GM12878 (cell line): ENCODE measurements at regions not wholly inside any gene's neighbourhood (a gene's known extent, or its start where the extent isn't known, plus 50 kb on each side); places are given as distances from the start of the nearest gene placed in this dataset.

Experiments used
- ATAC-seq: fragments of 200-7000 bp; cut with Tn5 transposase; 3 replicates; pipeline ENCODE4 v1.9.1; 2020; ENCODE audit warnings: mild to moderate bottlenecking, moderate library complexity
- BruUV-seq: library from RNA; stranded (reverse); fragments of 400-500 nt; replicated peaks from 2 replicates; lab custom pipeline; 2021; lab: Mats Ljungman, UMichigan
- CTCF ChIA-PET: fragments of 300-600 bp; sonication (Branson Sonifier 250); formaldehyde crosslinking; extraction: SDS; loops from one replicate; lab custom pipeline; 2021; ENCODE audit warnings: inconsistent platforms; lab: Yijun Ruan, JAX
- POLR2A ChIA-PET: fragments of 350-600 bp; formaldehyde crosslinking; extraction: SDS; loops from one replicate; lab custom pipeline; 2021; ENCODE audit warnings: inconsistent platforms; lab: Charles Lee
- RAD21 ChIA-PET: fragments of 300-600 bp; sonication (Branson Sonifier 250); formaldehyde crosslinking; loops from one replicate; lab custom pipeline; 2023; ENCODE audit warnings: antibody characterized with exemption; ENCODE audit not compliant: unreplicated experiment; lab: Charles Lee
- SMC1A ChIA-PET: fragments of 300-600 bp; sonication (Branson Sonifier 250); formaldehyde crosslinking; loops from one replicate; lab custom pipeline; 2023; ENCODE audit not compliant: unreplicated experiment, uncharacterized antibody; lab: Charles Lee
- DNase-seq: peaks from one replicate; pipeline ENCODE4 v3.0.0-alpha.2; 2011; ENCODE audit warnings: low read depth, low spot score
- FAIRE-seq: peaks from 3 replicates; lab custom pipeline; 2011; peaks lifted over from hg19 to GRCh38; lab: Jason Lieb, UNC
- H2AFZ ChIP-seq: 2 replicates; pipeline ENCODE4 v1.6.0; 2011; ENCODE audit warnings: low read depth, low read length, control low read depth; ENCODE audit not compliant: control insufficient read depth
- H3K27ac ChIP-seq: 2 replicates; pipeline ENCODE4 v1.5.1; 2011; ENCODE audit warnings: control low read depth; ENCODE audit not compliant: control insufficient read depth, insufficient read depth
- H3K27me3 ChIP-seq, 2 experiments: replicated peaks in 1 of 2; 2 replicates each; pipeline versions ENCODE4 v1.6.0 to v1.6.1; 2011; ENCODE audit warnings: low read length in 1 of 2; ENCODE audit not compliant: control insufficient read depth in 2 of 2, insufficient read depth in 2 of 2
- H3K36me3 ChIP-seq, 2 experiments: 2 replicates each; pipeline ENCODE4 v1.5.1; 2011; ENCODE audit warnings: low read length in 1 of 2; ENCODE audit not compliant: control insufficient read depth in 2 of 2, insufficient read depth in 2 of 2
- H3K4me1 ChIP-seq: 2 replicates; pipeline ENCODE4 v1.6.1; 2011; ENCODE audit warnings: mild to moderate bottlenecking, low read length, moderate library complexity, mixed read lengths; ENCODE audit not compliant: control insufficient read depth, insufficient read depth
- H3K4me2 ChIP-seq: 2 replicates; pipeline ENCODE4 v1.6.0; 2011; ENCODE audit warnings: control low read depth; ENCODE audit not compliant: control insufficient read depth, insufficient read depth
- H3K4me3 ChIP-seq: fragments of 200-600 bp; sonication (generic); 2 replicates; pipeline ENCODE4 v1.5.1; 2016
- H3K79me2 ChIP-seq: 2 replicates; pipeline ENCODE4 v1.6.0; 2011; ENCODE audit warnings: low read length; ENCODE audit not compliant: control insufficient read depth, insufficient read depth
- H3K9ac ChIP-seq: 2 replicates; pipeline ENCODE4 v1.8.0; 2011; ENCODE audit warnings: low read length, control low read depth, mixed read lengths; ENCODE audit not compliant: control insufficient read depth, insufficient read depth
- H3K9me3 ChIP-seq: replicated peaks from 3 replicates; pipeline ENCODE4 v1.5.1; 2011; ENCODE audit warnings: mild to moderate bottlenecking, low read length; ENCODE audit not compliant: control insufficient read depth, insufficient read depth
- H4K20me1 ChIP-seq: 2 replicates; pipeline ENCODE4 v1.6.0; 2011; ENCODE audit not compliant: control insufficient read depth, insufficient read depth
- CBFB ChIP-seq: IDR thresholded peaks from 2 replicates; pipeline ENCODE4 v1.6.1; 2016; ENCODE audit warnings: antibody characterized with exemption, low read depth
- EP300 ChIP-seq, 2 experiments: fragments of 150-350 bp in 1 of 2; IDR thresholded peaks; 2 replicates each; pipeline ENCODE4 v1.6.1; 2011 to 2012; ENCODE audit warnings: low read depth in 2 of 2, low read length in 2 of 2, borderline replicate concordance in 1 of 2, improper control_type of control experiment in 1 of 2, inconsistent platforms in 1 of 2; ENCODE audit not compliant: control insufficient read depth in 1 of 2
- ETV6 ChIP-seq, 2 experiments: fragments of 450-650 bp in 1 of 2; IDR thresholded peaks in 1 of 2; conservative IDR thresholded peaks in 1 of 2; 2 replicates each; pipeline ENCODE4 v1.6.1; 2014; ENCODE audit warnings: antibody characterized with exemption in 1 of 2, borderline replicate concordance in 1 of 2, low read depth in 1 of 2, mild to moderate bottlenecking in 1 of 2, moderate library complexity in 1 of 2
- FOS ChIP-seq: IDR thresholded peaks from 3 replicates; pipeline ENCODE4 v1.6.1; 2011; ENCODE audit warnings: borderline replicate concordance; ENCODE audit not compliant: insufficient read length; ENCODE audit errors: extremely low read depth
- FOXM1 ChIP-seq: IDR thresholded peaks from 2 replicates; pipeline ENCODE4 v1.6.1; 2012; ENCODE audit warnings: low read depth, mild to moderate bottlenecking, inconsistent platforms, low read length, moderate library complexity
- MEF2B ChIP-seq: fragments of 450-650 bp; IDR thresholded peaks from 2 replicates; pipeline ENCODE4 v1.6.1; 2018; ENCODE audit warnings: mild to moderate bottlenecking, moderate library complexity; ENCODE audit not compliant: partially characterized antibody, poor library complexity, severe bottlenecking
- MXI1 ChIP-seq: fragments of 150-350 bp; IDR thresholded peaks from 2 replicates; pipeline ENCODE4 v1.6.1; 2011; ENCODE audit warnings: low read depth, mild to moderate bottlenecking, inconsistent platforms, low read length, improper control_type of control experiment
- NFXL1 ChIP-seq: fragments of 450-650 bp; IDR thresholded peaks from 2 replicates; pipeline ENCODE4 v1.6.1; 2017; ENCODE audit warnings: antibody characterized with exemption, mild to moderate bottlenecking, borderline replicate concordance
- SP1 ChIP-seq: IDR thresholded peaks from one replicate; pipeline ENCODE4 v1.6.1; 2011; ENCODE audit warnings: low read depth, low read length
- YY1 ChIP-seq: IDR thresholded peaks from 2 replicates; pipeline ENCODE4 v1.6.1; 2011; ENCODE audit warnings: low read depth, mild to moderate bottlenecking, low read length
- ZBED1 ChIP-seq: IDR thresholded peaks from 2 replicates; pipeline ENCODE4 v1.6.1; 2016; ENCODE audit warnings: borderline replicate concordance
- ZBTB40 ChIP-seq: fragments of 450-650 bp; IDR thresholded peaks from 2 replicates; pipeline ENCODE4 v1.6.1; 2016; ENCODE audit warnings: mild to moderate bottlenecking, moderate library complexity, borderline replicate concordance
- ZNF207 ChIP-seq: fragments of 450-650 bp; IDR thresholded peaks from 2 replicates; pipeline ENCODE4 v1.6.1; 2014; ENCODE audit warnings: antibody characterized with exemption, mild to moderate bottlenecking, borderline replicate concordance
- WGBS: methylation state at CpG from one replicate; pipeline ENCODE4 v1.1.6; 2016; ENCODE audit warnings: low lambda C conversion rate; ENCODE audit not compliant: insufficient replicate concordance, insufficient coverage; ENCODE audit errors: missing lambda C conversion rate; 5-methylcytosine and 5-hydroxymethylcytosine counted together
- in situ Hi-C: fragments of 300-500 bp; cut with MboI; formaldehyde crosslinking; loops from 9 replicates; pipeline ENCODE4 v1.14.3; 2018; ENCODE audit warnings: mixed read lengths
- intact Hi-C: fragments of 100-400 bp; cut with micrococcal nuclease; formaldehyde crosslinking; loops from one replicate; pipeline ENCODE4 v1.14.2; 2022; ENCODE audit not compliant: unreplicated experiment
- TF ChIP-seq, protein P1 (sequence below): fragments of 450-650 bp; conservative IDR thresholded peaks from 2 replicates; pipeline ENCODE4 v1.6.1; 2017; ENCODE audit warnings: mild to moderate bottlenecking, moderate library complexity

- SMC1A ChIA-PET = no interaction called here
- ATAC-seq (no peak), DNase-seq (no peak), FAIRE-seq (no peak)
- no peak overlapping the region for H3K9ac ChIP-seq
- intact Hi-C loops = no loop called here
- H3K4me2 ChIP-seq = no peak overlapping the region
- no peaks in the 10 kb centered on the region for H3K9me3 ChIP-seq
- no peaks in the 10 kb centered on the region for H3K4me1 ChIP-seq
- TF ChIP-seq ZBED1 = no peak
- no peak for TF ChIP-seq ETV6 (conservative IDR thresholded peaks at IDR 0.05 in 1 of 2, IDR thresholded peaks at IDR 0.05 in 1 of 2; ENCODE audit: borderline replicate concordance in 1 of 2, low read depth in 1 of 2)
- TF ChIP-seq CBFB = no peak
- no peak for TF ChIP-seq FOS
- no peak for TF ChIP-seq YY1
- TF ChIP-seq SP1 = no peak
- no peak for TF ChIP-seq EP300 (IDR thresholded peaks at IDR 0.05; ENCODE audit: borderline replicate concordance in 1 of 2, control insufficient read depth in 1 of 2, low read depth in 2 of 2, low read length in 2 of 2)
- no peak for TF ChIP-seq NFXL1
- no peak for TF ChIP-seq MXI1
- TF ChIP-seq, protein P1, sequence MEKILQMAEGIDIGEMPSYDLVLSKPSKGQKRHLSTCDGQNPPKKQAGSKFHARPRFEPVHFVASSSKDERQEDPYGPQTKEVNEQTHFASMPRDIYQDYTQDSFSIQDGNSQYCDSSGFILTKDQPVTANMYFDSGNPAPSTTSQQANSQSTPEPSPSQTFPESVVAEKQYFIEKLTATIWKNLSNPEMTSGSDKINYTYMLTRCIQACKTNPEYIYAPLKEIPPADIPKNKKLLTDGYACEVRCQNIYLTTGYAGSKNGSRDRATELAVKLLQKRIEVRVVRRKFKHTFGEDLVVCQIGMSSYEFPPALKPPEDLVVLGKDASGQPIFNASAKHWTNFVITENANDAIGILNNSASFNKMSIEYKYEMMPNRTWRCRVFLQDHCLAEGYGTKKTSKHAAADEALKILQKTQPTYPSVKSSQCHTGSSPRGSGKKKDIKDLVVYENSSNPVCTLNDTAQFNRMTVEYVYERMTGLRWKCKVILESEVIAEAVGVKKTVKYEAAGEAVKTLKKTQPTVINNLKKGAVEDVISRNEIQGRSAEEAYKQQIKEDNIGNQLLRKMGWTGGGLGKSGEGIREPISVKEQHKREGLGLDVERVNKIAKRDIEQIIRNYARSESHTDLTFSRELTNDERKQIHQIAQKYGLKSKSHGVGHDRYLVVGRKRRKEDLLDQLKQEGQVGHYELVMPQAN = no peak
- TF ChIP-seq FOXM1 = no peak
- TF ChIP-seq ZBTB40 = no peak
- no peak for TF ChIP-seq MEF2B
- no peak for TF ChIP-seq ZNF207
- CTCF ChIA-PET = no interaction called here
- H3K27me3 ChIP-seq = no peaks in the 10 kb centered on the region
- H3K79me2 ChIP-seq = no peaks in the 10 kb centered on the region
- no peak overlapping the region for H3K4me3 ChIP-seq
- H4K20me1 ChIP-seq = no peaks in the 10 kb centered on the region
- WGBS = 39% methylated on average over 3 of the region's 3 CpGs
- no peak overlapping the region for H3K27ac ChIP-seq
- H2AFZ ChIP-seq = no peak overlapping the region
- RAD21 ChIA-PET = no interaction called here
- H3K36me3 ChIP-seq = no peaks in the 10 kb centered on the region
- in situ Hi-C loops = no loop called here
- no TSS peak for BruUV-seq
- POLR2A ChIA-PET = no interaction called here
Observed at GRCh38 chr9:119758241-119758640, 389.0 kb upstream of the BRINP1 start.
